ENCODE measurements at regions not wholly inside any gene's neighbourhood (a gene's known extent, or its start where the extent isn't known, plus 50 kb on each side); places are given as distances from the start of the nearest gene placed in this dataset.

DNA sequence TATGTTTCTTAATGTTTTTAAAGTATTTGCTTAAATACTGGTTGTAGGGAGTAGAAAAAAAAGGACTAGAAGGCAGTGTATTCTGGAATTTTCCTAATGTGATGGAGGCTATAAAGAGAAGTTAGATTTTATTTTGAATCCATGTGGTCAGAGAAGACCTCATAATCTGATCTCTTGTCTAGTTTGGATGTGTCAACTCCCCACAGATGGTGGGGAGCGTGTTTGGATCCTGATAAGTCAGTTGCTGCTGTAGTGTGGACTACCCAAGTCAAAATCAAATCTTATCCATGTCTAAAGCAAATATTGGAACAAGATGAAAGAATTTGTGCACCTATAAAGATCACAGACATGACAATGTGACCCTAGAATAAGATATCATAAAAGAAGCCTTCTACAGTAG lies 918.0 kb downstream of the LTN1 start:
- no peak for TF ChIP-seq POLR2A (IDR thresholded peaks at IDR 0.05; ENCODE audit: low read length)
- no peak for TF ChIP-seq GATA1 (IDR thresholded peaks at IDR 0.05; ENCODE audit: low read depth, low read length)
